ENCODE measurements at regions not wholly inside any gene's neighbourhood (a gene's known extent, or its start where the extent isn't known, plus 50 kb on each side); places are given as distances from the start of the nearest gene placed in this dataset.
"Not testable (repeated sequence)": the region's sequence is repeated elsewhere in the genome, so short reads cannot be mapped to it uniquely, and the experiment has no call there.

GRCh38 chr10:23955456-23956225 lies 253.3 kb upstream of the KIAA1217 start:
- DNase-seq (ENCODE audit: low read depth), result no peak

DNA sequence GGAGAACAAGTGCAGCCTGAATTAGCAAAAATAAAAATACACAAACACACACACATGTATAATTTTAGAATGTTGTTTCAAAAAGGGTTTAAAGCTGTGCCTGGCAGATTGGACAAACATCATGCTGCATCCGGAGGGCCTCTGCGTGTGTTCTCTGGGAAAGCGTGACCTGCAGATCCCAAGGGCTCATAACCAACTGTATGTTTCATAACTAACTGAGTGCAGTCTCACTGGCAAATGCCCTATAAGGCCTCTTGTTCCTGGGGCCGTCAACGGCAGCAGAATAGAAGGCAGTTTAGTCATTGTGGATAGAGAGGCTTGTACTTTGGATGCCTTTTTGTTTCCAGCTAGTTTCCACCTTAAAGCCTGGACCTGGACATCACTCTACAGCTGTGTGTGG lies 243.8 kb upstream of the KIAA1217 start:
- no peak for DNase-seq (ENCODE audit: low read depth)

GRCh38 chr10:23965880-23966279 lies 243.1 kb upstream of the KIAA1217 start:
- DNase-seq (ENCODE audit: low read depth), result no peak

- DNase-seq (ENCODE audit: low read depth), result no peak
These were observed 242.4 kb upstream of the KIAA1217 start for GRCh38 chr10:23966504-23967051.

DNA sequence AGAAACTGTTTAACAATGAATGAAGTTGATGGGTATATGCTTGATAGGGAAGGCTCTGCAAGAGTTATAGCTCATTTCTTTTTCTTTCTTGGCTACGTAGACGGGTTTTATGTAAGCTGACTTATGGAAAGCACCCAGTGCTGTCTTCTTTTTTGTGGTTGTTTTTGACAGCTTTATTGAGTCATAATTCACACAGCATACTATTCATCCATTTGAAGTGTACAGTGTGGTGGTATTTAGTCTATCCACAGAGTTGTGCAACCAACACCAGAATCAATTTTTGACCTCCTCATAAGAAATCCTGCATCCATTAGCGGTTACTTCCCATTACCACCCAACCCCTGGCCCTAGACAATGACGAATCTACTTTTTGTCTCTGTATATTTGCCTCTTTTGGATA lies 240.6 kb upstream of the KIAA1217 start:
- DNase-seq (ENCODE audit: low read depth), result no peak

DNA sequence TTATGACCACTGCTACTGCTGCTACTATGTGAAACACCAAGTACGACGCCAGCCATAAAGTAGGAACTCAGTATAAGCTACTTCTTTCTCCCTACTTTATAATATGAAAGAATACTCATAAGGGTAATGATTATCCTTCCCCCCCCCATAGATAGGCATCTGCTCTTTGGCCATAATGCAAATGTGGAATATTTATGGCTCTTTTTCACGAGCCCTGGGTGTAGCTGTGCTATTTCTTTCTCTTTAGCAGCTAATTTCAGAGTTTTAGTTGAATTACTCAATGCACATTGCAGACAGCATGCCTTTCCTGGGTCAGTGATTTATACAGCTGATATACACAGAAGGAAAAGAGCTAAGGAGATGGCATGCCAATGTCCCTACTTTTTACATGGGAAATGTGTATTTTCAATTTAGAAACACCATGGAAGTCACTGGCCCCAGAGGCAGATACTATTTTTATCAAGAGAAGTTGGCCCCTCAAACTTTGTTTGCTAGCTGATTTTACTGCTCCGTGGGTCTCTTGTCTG lies 234.1 kb upstream of the KIAA1217 start:
- no peak for DNase-seq (ENCODE audit: low read depth)

- no peak for DNase-seq (ENCODE audit: low read depth)
These were observed 233.5 kb upstream of the KIAA1217 start for GRCh38 chr10:23975431-23975830.

GRCh38 chr10:23976275-23976674 lies 232.7 kb upstream of the KIAA1217 start:
- DNase-seq (ENCODE audit: low read depth), result no peak

DNA sequence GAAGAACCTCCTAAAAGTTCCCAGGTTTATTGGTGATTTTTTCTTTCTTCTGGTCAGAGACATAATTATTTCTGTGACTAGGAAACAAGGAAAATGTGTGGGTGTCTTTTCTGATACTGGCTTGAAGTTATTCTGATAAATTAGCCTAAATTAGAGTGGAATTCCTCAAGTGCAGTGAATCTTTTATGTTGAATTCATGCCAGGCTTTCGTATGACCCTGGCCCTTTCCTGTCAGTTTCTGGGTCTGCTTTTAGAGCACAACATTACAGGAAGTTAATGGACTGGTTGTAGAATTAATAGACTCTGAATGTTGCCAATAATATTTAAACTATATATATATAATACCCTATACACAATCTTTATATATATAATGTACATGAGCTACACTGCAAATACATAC lies 230.6 kb upstream of the KIAA1217 start:
- no peak for DNase-seq (ENCODE audit: low read depth)

DNA sequence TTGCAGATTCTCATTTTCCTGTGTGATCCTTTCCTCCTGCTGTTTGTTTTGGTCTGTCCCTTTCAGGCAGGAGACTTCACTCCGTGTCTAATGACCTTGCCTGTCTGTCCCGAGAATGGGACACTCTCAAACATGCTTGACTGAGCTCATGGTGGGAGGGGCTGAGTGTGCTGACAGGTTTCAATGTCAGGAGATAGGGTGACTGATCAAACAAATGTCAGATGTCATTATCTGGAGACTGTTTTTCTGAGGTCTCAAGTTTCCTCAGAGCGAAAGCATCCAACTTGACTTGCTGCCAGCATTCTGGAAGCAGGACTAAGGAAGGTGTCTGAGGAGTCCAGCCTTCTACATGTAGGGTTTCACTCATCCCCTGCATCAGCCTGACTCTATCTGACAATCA lies 228.8 kb upstream of the KIAA1217 start:
- DNase-seq (ENCODE audit: low read depth), result no peak

DNA sequence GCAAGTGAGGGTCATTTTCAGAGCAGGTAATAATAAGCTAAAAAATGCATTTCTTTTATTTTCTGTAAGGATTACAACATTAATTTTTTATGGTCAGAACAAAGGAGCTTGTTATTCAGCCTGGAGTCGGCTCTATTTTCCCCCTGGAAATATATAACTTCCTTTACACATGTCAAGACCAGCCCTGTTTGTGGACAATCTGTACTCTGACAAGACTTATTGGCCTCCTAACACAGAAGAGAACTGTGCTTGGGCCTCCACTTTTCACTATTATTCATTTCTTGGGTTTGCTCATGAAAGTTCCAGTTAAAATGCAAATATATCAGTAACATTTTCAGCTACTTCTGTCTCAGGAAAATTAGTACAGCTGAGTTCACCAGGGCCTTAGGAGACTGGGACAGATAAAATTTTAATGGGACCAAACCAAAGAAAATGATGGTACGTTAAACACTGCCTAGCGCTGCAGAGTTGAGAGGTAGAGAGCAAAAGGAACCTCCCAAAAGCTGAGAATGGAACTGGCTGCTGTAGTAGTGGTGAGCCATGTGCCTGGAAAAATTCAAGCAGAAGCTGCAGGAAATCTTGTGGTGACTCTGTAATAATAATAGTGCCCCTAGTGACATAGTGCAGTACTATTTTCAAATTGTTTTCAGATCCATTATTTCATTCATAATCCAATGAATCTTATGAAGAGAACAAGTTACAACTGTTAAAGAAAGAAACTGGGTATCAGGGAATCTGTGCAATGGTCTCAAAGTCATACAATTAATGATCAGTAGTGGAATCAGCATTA lies 227.2 kb upstream of the KIAA1217 start:
- DNase-seq (ENCODE audit: low read depth), result no peak

DNA sequence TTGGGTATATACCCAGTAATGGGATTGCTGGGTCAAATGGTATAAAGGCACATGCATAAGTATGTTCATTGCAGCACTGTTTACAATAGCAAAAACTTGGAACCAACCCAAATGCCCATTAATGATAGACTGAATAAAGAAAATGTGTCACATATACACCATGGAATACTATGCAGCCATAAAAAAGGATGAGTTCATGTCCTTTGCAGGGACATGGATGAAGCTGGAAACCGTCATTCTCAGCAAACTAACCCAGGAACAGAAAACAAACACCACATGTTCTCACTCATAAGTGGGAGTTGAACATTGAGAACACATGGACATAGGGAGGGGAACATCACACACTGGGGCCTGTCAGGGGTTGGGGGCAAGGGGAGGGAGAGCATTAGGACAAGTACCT lies 224.5 kb upstream of the KIAA1217 start:
- DNase-seq (ENCODE audit: low read depth), result not testable (repeated sequence)

DNA sequence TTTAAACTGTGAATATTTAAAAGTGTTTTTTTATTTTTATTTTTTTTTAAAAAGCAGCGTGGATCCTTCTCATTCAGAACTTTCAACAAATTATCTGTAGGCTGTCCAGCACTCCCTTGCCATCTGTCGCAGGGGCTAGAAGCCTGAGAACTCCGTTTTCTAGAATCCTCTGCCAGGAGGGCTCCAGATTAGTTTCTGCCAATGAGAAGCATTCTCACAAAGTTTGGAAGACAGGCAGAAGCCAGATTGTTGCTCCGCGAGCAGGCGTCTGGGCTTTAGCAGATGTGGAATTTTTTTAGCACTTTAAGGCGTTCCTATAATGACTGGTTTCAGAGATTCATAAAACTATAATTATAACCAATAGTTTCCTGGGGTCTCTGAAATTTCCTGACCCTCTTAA lies 220.9 kb upstream of the KIAA1217 start:
- no peak for DNase-seq (ENCODE audit: low read depth)

- peak; percentile 13 for DNase-seq (ENCODE audit: low read depth)
These were observed 214.4 kb upstream of the KIAA1217 start for GRCh38 chr10:23994459-23995046.

- no peak for DNase-seq (ENCODE audit: low read depth)
These were observed 209.5 kb upstream of the KIAA1217 start for GRCh38 chr10:23999445-23999844.

DNA sequence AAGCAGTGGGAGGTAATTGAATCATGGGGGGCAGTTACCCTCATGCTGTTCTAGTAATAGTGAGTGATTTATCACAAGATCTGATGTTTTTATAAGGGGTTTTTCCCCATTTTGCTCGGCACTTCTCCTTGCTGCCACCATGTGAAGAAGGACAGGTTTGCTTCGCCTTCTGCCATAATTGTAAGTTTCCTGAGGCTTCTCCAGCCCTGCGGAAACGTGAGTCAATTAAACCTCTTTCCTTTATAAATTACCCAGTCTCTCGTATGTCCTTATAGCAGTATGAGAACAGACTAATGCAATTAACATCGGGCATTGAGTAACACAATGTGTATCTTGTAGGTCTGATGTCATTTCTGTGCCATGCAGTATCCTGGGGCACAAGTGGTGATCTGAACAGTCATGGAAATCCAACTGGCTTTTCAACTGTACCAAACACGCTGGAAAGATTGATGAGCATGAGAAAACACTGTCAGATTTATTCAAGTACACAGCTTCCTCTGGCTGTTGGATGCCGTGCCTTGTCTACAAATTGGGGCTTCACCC lies 208.6 kb upstream of the KIAA1217 start:
- no peak for DNase-seq (ENCODE audit: low read depth)

DNA sequence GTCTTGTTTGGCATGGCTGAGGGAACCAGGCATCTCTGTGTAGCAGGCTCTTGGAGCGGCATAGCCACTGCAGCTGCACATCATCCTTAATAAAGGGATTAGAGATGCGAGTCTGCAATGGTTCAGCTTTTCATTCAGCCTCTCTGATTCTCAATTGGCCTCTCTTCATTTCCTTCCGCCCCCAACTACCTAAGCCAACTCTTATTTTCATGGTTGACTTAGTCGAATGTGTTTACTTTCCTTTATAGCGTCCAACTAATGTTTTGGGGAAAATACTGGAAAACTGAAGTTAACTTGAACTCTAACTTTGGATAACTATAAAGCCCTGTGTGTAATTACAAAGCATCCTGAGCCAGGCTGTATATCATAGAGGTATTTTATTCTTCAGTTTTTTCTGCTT lies 202.2 kb upstream of the KIAA1217 start:
- no peak for DNase-seq (ENCODE audit: low read depth)

- no peak for DNase-seq (ENCODE audit: low read depth)
These were observed 201.6 kb upstream of the KIAA1217 start for GRCh38 chr10:24007359-24007758.

DNA sequence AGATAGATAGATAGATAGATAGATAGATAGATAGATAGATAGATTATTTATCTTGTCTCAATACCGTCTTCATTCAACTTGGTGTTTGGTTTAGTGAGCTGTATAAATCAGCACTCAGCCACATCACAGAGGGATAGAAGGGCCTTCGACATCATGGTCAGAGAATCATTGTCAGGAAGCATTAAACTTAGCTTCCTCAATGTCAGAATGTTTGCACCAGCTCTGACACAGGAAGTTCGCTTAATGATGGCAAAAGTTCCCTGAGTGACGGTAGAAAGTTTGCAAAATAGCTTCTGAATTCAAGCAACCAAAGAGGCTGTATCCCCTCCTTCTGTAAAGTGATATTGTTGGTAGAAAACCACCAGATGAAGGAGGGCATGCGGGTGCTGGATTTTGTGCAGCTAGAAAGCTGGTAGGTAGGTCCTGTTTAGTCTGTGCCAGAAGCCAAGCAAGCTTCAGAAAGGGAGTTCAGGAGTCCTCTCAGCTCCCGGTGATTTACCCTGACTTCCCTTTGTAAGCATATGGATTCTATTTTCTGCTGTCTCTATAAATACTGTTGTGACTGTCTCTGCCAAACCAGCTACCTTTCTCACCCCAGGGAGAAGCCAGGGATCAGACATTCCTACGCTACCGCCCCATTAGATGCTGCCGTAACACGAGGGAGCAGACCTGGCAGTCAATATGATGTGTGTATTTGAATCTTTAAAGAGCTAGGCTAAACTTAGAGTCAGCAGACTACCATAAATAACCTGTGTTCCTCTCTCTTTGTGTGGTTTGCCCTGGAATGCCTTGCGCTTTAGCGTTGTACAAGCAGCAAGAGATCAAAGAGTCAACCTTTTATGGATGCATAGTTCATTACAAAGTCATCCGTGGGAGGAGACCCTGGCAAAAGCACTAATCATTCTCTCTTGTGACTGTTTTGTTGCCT lies 200.5 kb upstream of the KIAA1217 start:
- DNase-seq (ENCODE audit: low read depth), result no peak

DNA sequence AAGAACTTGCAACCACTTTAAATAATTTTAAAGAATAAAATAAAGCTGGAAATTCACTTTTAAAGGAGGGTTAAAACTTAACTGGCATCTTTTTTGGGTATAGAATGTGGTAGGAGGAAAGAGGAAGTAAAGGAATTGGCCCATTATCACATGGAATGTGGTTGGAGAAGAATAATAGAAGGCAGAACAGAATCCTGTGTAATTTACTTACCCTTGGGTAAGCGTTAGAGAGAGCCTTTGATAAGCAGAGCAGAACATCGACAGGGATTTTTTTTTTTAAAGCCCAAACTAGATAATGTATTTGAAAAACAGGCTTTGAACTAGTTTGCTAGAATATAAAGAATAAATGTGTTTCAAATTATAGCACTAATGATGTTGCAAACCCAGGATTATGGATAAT lies 199.8 kb upstream of the KIAA1217 start:
- DNase-seq (ENCODE audit: low read depth), result no peak

- no peak for DNase-seq (ENCODE audit: low read depth)
These were observed 199.2 kb upstream of the KIAA1217 start for GRCh38 chr10:24009736-24010135.

All from LHCN-M2 (cell line).